Spinal cord (tissue), 9 donors: ENCODE measurements at regions not wholly inside any gene's neighbourhood (a gene's known extent, or its start where the extent isn't known, plus 50 kb on each side); places are given as distances from the start of the nearest gene placed in this dataset.
"Not testable (repeated sequence)": the region's sequence is repeated elsewhere in the genome, so short reads cannot be mapped to it uniquely, and the experiment has no call there.

ENCODE experiments used
- DNase-seq, 6 donors: peaks; one replicate each; pipeline versions ENCODE4 v3.0.0 to v3.0.0-alpha.2; 2013 to 2015; ENCODE audit warnings: low spot score in 6 of 6, low read depth in 4 of 6
- H3K27ac ChIP-seq: one replicate; pipeline ENCODE4 v1.5.1; 2013; ENCODE audit warnings: low read depth, low read length, control low read depth
- H3K27me3 ChIP-seq: one replicate; pipeline ENCODE4 v1.6.1; 2013; ENCODE audit warnings: low read length; ENCODE audit not compliant: control insufficient read depth, insufficient read depth
- H3K36me3 ChIP-seq: one replicate; pipeline ENCODE4 v1.6.1; 2013; ENCODE audit warnings: low read length; ENCODE audit not compliant: control insufficient read depth, insufficient read depth
- H3K4me1 ChIP-seq: one replicate; pipeline ENCODE4 v1.6.1; 2013; ENCODE audit warnings: low read length; ENCODE audit not compliant: control insufficient read depth, insufficient read depth
- H3K4me3 ChIP-seq: one replicate; pipeline ENCODE4 v1.5.1; 2013; ENCODE audit warnings: low read depth, low read length, control low read depth
- H3K9me3 ChIP-seq: one replicate; pipeline ENCODE4 v1.6.1; 2013; ENCODE audit warnings: low read length; ENCODE audit not compliant: control insufficient read depth, insufficient read depth
- WGBS: methylation state at CpG from one replicate; pipeline ENCODE4 v1.1.5; 2013; ENCODE audit warnings: missing lambda C conversion rate; ENCODE audit not compliant: insufficient coverage; 5-methylcytosine and 5-hydroxymethylcytosine counted together
- donor health status: healthy.

- H3K4me1 ChIP-seq, result no peaks in the 10 kb centered on the region
- H3K27ac ChIP-seq, result no peak overlapping the region
- H3K36me3 ChIP-seq, result no peaks in the 10 kb centered on the region
- H3K4me3 ChIP-seq, result no peak overlapping the region
- no peaks in the 10 kb centered on the region for H3K9me3 ChIP-seq
- DNase-seq, result no peak
- H3K27me3 ChIP-seq, result no peaks in the 10 kb centered on the region
Measured at GRCh38 chrX:116285501-116285900, 115.0 kb downstream of the AGTR2 start.

- no peak for DNase-seq
- Histone ChIP-seq H3K27me3 (no peaks in the 10 kb centered on the region), H3K4me3 (no peak overlapping the region), H3K27ac (no peak overlapping the region), H3K4me1 (no peaks in the 10 kb centered on the region), H3K9me3 (no peaks in the 10 kb centered on the region), H3K36me3 (no peaks in the 10 kb centered on the region)
Measured at GRCh38 chrX:116289592-116289991, 119.0 kb downstream of the AGTR2 start.

GRCh38 chrX:116290359-116290758 is 119.8 kb downstream of the AGTR2 start:
- Histone ChIP-seq H3K36me3 (no peaks in the 10 kb centered on the region), H3K27me3 (no peaks in the 10 kb centered on the region), H3K4me3 (no peak overlapping the region), H3K4me1 (no peaks in the 10 kb centered on the region), H3K27ac (no peak overlapping the region), H3K9me3 (no peaks in the 10 kb centered on the region)
- no CpG with 5 or more reads among the region's 1 CpG for WGBS
- no peak for DNase-seq

- no peak for DNase-seq
- no peaks in the 10 kb centered on the region for H3K4me1 ChIP-seq
- no peak overlapping the region for H3K4me3 ChIP-seq
- WGBS, result no CpG with 5 or more reads among the region's 4 CpGs
- no peaks in the 10 kb centered on the region for H3K36me3 ChIP-seq
- no peaks in the 10 kb centered on the region for H3K27me3 ChIP-seq
- no peak overlapping the region for H3K27ac ChIP-seq
- no peaks in the 10 kb centered on the region for H3K9me3 ChIP-seq
Measured at GRCh38 chrX:116292183-116292582, 121.6 kb downstream of the AGTR2 start.

DNA sequence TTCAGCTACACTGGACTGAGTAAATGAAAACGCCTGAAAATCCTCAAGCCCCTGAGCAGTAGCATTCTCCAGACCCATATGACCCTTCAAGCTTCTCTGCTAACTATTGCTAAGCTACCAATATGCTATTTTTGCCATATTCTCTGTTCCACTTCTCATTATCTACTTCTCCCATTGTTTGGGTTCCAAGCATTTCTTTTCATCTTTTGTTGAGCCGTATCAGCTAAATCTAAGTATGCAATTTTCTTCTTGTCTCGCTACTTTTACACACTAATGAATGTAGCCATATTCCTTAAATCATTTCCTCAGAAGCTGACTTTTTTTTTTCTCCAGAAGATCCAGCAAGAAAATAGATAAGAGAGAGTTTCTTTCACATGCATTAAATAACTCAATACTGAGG is 128.4 kb downstream of the AGTR2 start:
- DNase-seq, result no peak
- Histone ChIP-seq H3K4me3 (no peak overlapping the region), H3K9me3 (no peaks in the 10 kb centered on the region), H3K27ac (no peak overlapping the region), H3K4me1 (no peaks in the 10 kb centered on the region), H3K36me3 (no peaks in the 10 kb centered on the region), H3K27me3 (no peaks in the 10 kb centered on the region)
- WGBS, result 53% methylated on average over 2 of the region's 3 CpGs

- DNase-seq, result no peak
- Histone ChIP-seq H3K27ac (no peak overlapping the region), H3K4me1 (no peaks in the 10 kb centered on the region), H3K9me3 (no peaks in the 10 kb centered on the region), H3K27me3 (no peaks in the 10 kb centered on the region), H3K36me3 (no peaks in the 10 kb centered on the region), H3K4me3 (no peak overlapping the region)
- no CpG with 5 or more reads among the region's 2 CpGs for WGBS
Measured at GRCh38 chrX:116306218-116306617, 130.2 kb upstream of the SLC6A14 start.

DNA sequence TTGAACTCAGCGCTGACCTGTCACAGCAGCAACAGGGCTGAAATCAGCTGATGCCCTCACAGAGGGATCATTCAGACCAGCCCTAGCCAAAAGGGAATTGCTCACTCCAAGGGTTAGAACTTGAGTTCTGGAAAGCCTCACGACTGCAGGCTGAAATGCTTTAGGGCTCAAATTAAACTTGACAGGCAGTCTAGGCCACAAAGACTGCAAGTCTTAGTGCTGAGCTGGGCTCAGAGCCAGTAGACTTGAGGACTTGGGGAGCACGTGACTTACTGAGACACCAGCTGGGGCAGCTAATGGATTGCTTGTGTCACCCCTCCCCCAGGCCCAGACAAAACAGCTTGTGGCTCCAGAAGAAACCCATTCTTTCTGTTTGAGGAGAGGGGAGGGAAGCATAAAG is 119.0 kb upstream of the SLC6A14 start:
- 25% methylated on average over 2 of the region's 3 CpGs for WGBS
- H3K27ac ChIP-seq, result no peak overlapping the region
- H3K4me3 ChIP-seq, result no peak overlapping the region
- no peaks in the 10 kb centered on the region for H3K27me3 ChIP-seq
- H3K4me1 ChIP-seq, result no peaks in the 10 kb centered on the region
- H3K9me3 ChIP-seq, result no peaks in the 10 kb centered on the region
- DNase-seq, result peak in 4 of 6 donors; percentile 20 to 76 (median 23)
- no peaks in the 10 kb centered on the region for H3K36me3 ChIP-seq

GRCh38 chrX:116318672-116319071 is 117.7 kb upstream of the SLC6A14 start:
- no peaks in the 10 kb centered on the region for H3K9me3 ChIP-seq
- DNase-seq, result no peak
- H3K27me3 ChIP-seq, result no peaks in the 10 kb centered on the region
- no peak overlapping the region for H3K4me3 ChIP-seq
- H3K36me3 ChIP-seq, result no peaks in the 10 kb centered on the region
- 82% methylated on average over 1 of the region's 1 CpG for WGBS
- H3K27ac ChIP-seq, result no peak overlapping the region
- no peaks in the 10 kb centered on the region for H3K4me1 ChIP-seq

DNA sequence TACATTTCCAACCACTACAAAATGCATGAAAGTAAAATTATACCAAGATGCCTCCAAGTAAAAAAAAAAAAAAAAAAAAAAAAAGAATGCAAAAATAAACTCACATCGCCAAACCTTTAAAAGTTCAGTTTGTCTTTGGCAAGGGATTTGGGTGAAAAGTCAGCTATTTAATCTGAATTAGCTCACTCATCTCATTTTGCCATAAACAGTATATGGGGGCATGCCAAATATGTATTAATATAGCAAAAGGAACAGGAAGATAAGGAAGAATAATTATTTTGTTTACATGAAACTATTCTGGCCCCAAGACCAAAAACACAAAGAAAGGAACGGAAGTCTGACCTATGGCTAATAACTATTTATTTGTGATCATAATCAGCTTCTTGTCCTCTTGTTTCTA is 114.7 kb upstream of the SLC6A14 start:
- no peaks in the 10 kb centered on the region for H3K36me3 ChIP-seq
- H3K4me1 ChIP-seq, result no peaks in the 10 kb centered on the region
- no peaks in the 10 kb centered on the region for H3K27me3 ChIP-seq
- no peak for DNase-seq
- no CpG with 5 or more reads among the region's 2 CpGs for WGBS
- no peak overlapping the region for H3K27ac ChIP-seq
- no peaks in the 10 kb centered on the region for H3K9me3 ChIP-seq
- no peak overlapping the region for H3K4me3 ChIP-seq

- WGBS, result 52% methylated on average over 7 of the region's 7 CpGs
- H3K4me3 ChIP-seq, H3K36me3 ChIP-seq, H3K9me3 ChIP-seq, H3K4me1 ChIP-seq, H3K27me3 ChIP-seq, H3K27ac ChIP-seq, DNase-seq: not testable (repeated sequence)
Measured at GRCh38 chrX:116332026-116332425, 104.4 kb upstream of the SLC6A14 start.

- not testable (repeated sequence) for H3K27ac ChIP-seq, H3K4me1 ChIP-seq, H3K4me3 ChIP-seq, H3K9me3 ChIP-seq, H3K27me3 ChIP-seq, DNase-seq, H3K36me3 ChIP-seq
- WGBS, result 42% methylated on average over 7 of the region's 7 CpGs
Measured at GRCh38 chrX:116334797-116335196, 101.6 kb upstream of the SLC6A14 start.
